Dermis microvascular lymphatic vessel endothelial cell (primary cell): ENCODE measurements at regions not wholly inside any gene's neighbourhood (a gene's known extent, or its start where the extent isn't known, plus 50 kb on each side); places are given as distances from the start of the nearest gene placed in this dataset.

ENCODE experiments used
- DNase-seq, 2 donors: peaks; one replicate each; pipeline versions ENCODE4 v3.0.0 to v3.0.0-alpha.2; 2010; ENCODE audit warnings: low read depth in 2 of 2

DNA sequence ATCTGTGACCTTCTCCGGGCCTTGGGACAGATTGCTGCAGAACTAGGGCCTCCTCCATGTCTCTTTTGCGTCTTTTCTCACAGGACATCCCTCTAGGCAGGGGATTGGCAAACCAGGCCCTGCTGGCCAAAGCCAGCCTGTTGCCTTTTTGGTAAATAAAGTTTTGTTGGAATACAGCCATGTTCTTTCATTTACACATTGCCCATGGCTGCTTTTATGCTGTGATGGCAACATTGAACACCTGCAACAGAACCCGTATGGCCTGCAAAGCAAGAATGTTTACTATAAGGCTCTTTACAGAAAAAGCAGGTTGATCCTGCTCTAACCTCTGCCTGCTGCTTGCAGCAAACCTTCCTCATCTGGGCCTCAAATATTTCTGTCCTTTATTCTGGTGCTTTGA is 56.8 kb upstream of the B3GAT1 start:
- no peak for DNase-seq

DNA sequence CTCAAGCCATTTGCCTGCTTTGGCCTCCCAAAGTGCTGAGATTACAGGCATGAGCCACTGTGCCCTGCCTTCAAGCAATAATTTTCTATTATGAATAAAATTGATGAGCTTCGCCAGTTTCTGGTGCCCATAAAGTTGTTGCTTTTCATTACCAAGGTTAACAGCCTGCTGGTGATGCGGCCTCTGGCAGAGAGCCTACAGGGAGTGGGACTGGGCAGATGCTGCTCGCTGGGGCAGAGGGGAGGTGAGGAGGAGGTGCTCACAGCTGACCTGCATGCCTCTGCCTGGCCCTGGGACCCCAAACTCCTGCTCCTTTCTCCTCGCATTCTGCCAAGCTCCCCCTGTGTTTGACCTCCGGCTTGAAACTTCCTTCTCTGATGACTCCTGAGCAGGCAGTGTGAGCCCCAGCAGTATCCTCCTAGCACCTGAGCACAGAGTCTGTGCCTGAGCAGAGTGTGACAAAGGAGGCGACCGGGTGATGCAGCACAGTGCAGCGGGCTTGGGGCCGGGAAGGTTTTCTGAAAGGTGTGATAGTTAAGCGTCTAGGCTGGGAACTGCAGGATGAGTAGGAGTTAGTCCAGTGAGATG is 56.1 kb upstream of the B3GAT1 start:
- no peak for DNase-seq

DNA sequence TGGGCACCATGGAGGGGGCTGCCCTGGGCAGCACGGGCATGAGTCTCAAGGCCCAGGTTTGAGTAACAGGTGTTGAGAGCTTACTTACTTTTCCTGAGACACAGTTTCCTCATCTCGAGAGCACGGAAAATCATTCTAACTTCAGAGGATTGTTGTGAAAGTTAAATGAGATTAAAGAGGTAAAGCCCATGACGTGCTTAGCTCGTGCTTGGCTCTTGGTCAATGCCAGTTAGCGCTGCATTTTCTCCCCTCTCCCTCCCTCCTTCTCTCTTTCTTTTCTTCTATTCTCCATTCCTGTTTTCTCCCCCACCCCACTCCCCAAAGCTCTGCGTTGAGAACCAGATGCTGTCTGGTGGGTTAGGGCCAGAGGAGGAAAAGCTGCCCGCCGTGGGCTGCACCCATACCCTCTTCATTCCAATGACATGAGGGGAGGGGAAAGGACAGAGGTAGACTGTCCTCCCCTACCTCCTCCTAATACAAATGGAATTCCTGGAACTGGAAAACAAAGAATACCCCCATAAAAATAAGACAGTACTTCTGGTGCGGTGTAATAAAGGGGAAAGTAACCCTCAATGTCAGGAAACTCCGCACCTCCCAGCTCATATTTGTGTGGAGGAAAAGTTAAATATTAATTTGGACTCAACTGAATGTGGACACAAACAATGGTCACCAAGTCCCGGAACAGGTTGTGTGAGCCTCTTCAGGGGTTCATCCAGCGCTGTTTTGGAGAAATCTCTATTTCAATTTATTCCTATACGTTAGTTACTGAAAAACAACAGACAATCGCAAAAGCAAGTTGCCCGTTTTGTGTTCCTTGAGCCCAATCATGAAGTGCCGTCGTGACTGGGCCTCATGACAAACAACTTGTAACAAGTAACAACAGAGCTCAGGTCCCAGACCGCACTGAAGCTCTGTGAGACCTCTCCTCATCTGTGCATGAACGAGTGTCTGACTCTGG is 54.8 kb upstream of the B3GAT1 start:
- DNase-seq: no peak

DNA sequence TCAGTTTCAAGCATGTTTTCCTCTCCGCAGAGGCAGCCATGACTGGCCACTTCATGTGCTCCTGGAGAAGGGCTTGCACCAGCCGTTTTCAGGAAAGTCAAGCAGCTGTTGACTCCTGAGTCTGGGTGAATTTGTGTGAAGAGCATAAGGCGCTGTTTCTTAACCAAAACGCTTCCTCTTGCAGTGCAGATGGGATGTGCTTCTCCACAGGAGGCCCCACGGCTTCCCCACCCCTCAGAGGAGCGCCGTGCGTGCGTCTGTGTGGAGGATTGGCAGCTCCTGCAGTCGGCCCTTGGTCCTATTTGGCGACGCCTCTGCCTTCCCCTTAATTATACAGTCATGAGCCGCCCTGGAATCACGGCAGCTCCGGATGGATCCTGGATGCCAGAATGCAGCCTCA is 54.1 kb upstream of the B3GAT1 start:
- no peak for DNase-seq

DNA sequence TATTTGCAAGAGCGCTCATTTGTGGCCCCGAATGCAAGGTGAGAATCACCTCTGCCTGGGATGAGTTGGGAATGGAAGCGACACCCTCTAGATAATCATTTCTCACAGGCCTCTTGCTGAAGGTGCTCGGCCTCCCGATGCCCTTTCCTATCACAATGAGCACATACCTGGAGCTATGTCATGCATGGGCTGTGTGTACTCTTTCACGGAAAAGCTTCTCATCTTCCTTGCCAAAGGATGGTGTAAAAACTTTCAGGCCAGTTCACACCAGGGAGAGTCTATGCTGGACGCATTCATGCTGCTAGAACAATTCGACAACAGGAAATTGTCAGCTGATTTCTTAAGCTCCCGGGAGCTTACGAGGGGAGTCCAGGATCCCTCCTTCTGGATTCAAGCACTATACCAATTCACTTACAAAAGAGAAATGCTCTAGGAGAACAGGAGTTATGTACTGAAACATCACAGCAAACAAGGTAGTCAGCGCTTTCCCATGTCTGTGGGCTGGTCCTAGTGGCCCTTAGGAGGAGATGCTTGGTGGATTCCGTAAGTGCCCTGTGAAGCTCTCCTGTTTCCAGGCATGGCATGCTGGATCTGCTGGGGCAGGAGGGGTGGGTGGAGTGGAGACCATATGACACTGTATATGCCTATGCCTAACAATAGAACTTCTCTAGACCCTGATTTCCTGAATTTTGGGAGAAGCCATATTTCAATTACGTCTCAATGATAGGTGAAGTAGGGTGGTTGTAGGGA is 53.1 kb upstream of the B3GAT1 start:
- DNase-seq: no peak

DNA sequence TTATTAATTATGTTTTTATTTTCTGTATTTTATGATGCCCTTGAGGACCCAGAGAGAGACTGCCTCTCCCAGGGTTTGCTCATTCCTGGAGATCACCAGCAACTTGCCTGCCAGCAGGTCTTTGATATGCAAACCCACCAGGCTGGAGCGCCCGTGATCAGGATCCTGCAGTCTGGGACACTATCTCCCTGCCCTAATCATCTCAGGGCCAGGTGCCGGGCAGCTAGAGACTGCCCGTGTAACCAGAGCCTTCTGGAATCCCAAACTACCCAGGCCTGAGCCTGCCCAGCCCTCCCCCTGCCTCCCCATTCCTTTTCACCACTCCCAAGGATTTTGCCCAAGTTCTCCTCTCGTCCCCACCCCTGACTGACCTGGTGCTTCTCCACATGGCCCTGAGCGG is 52.2 kb upstream of the B3GAT1 start:
- DNase-seq: no peak

DNA sequence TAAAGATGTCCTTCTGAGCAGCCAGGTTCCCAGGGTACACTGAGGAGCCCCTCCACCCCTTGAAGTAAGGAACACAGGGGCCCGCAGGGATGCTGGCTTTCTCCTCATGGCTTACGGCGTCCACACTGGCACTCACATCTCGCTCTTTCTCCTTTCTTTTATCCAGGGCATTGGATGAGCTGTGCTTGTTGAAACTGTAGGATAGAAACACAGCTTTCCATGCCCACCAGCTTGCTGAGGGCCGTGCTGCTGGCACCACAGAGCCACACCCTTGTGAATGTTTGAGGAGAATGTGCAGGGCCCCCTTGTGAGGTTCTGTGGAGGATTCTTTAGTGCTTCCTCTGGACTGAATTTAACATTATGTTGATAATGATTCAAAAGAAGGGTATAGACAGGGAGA is 51.7 kb upstream of the B3GAT1 start:
- no peak for DNase-seq
